Right ventricle myocardium superior (tissue), 1 donor: ENCODE measurements at regions not wholly inside any gene's neighbourhood (a gene's known extent, or its start where the extent isn't known, plus 50 kb on each side); places are given as distances from the start of the nearest gene placed in this dataset.
"Not testable (repeated sequence)": the region's sequence is repeated elsewhere in the genome, so short reads cannot be mapped to it uniquely, and the experiment has no call there.

Source experiments
- ATAC-seq: fragments of 200-7000 bp; cut with Tn5 transposase; one replicate; pipeline ENCODE4 v1.9.1; 2020; ENCODE audit warnings: mild to moderate bottlenecking; ENCODE audit not compliant: poor library complexity
- DNase-seq: peaks from one replicate; pipeline ENCODE4 v3.0.0-alpha.2; 2020
- intact Hi-C: fragments of 100-400 bp; cut with DNase I; formaldehyde crosslinking; loops from one replicate; pipeline ENCODE4 v1.11.2; 2022
- donor health status: DM: no; HTN: yes; CAD: no; lungs with severe emphysema.

DNA sequence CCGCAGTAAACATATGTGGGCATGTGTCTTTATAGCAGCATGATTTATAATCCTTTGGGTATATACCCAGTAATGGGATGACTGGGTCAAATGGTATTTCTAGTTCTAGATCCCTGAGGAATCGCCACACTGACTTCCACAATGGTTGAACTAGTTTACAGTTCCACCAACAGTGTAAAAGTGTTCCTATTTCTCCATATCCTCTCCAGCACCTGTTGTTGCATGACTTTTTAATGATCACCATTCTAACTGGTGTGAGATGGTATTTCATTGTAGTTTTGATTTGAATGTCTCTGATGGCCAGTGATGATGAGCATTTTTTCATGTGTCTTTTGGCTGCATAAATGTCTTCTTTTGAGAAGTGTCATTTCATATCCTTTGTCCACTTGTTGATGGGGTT is 238.6 kb upstream of the ZNF337 start:
- DNase-seq, intact Hi-C loops, ATAC-seq: not testable (repeated sequence)

GRCh38 chr20:25932806-25933205 is 236.2 kb upstream of the ZNF337 start:
- intact Hi-C loops, ATAC-seq, DNase-seq: not testable (repeated sequence)

- DNase-seq, intact Hi-C loops, ATAC-seq: not testable (repeated sequence)
Observed at GRCh38 chr20:25932170-25932569, 235.5 kb upstream of the ZNF337 start.

DNA sequence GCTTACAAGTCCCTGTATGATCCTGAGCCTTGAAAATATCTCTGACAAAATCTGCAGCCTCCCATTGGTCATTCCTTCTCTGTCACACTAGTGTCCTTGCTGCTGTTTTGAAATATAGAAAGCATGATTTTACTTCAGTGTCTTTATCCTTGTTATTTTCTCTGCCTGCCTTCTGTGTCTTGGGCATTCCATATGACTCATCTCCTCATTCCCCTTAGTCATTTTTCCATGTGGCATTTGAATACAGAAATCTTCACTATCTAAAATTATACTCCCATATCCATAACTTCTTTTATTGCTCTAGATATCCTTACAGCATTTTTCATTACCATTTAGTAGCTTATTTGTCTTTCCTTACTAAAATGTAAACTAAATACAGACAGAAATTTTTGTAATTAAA is 205.7 kb upstream of the ZNF337 start:
- DNase-seq, intact Hi-C loops, ATAC-seq: not testable (repeated sequence)

DNA sequence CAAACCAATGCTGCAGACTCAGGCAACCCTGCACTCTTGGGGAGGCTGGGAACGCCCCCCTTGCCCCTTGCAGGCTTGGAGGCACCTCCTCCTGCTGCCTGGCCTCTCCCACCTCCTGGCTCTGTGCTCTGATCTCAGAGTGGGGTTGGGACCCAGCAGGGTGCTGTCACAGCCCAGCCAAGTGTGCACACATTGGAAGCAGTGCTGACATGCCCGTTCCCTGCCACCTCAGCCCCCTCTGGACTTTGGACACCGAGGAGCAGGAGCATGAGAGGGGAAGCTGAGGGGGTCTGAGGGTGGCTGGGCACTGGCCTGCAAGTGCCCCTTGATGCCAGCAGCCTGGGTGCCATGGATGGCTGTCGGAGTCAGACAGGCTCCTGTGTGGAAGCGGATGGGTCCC is 202.0 kb upstream of the ZNF337 start:
- intact Hi-C loops, DNase-seq, ATAC-seq: not testable (repeated sequence)

- ATAC-seq, intact Hi-C loops, DNase-seq: not testable (repeated sequence)
Observed at GRCh38 chr20:25879096-25879495, 182.4 kb upstream of the ZNF337 start.

GRCh38 chr20:25868650-25868979 is 172.0 kb upstream of the ZNF337 start:
- ATAC-seq, DNase-seq, intact Hi-C loops: not testable (repeated sequence)

GRCh38 chr20:25867776-25868649 is 171.4 kb upstream of the ZNF337 start:
- intact Hi-C loops: no loop called here
- peak; percentile 90 for DNase-seq
- peak; percentile 92 for ATAC-seq

- ATAC-seq, intact Hi-C loops, DNase-seq: not testable (repeated sequence)
Observed at GRCh38 chr20:25867015-25867775, 170.5 kb upstream of the ZNF337 start.

DNA sequence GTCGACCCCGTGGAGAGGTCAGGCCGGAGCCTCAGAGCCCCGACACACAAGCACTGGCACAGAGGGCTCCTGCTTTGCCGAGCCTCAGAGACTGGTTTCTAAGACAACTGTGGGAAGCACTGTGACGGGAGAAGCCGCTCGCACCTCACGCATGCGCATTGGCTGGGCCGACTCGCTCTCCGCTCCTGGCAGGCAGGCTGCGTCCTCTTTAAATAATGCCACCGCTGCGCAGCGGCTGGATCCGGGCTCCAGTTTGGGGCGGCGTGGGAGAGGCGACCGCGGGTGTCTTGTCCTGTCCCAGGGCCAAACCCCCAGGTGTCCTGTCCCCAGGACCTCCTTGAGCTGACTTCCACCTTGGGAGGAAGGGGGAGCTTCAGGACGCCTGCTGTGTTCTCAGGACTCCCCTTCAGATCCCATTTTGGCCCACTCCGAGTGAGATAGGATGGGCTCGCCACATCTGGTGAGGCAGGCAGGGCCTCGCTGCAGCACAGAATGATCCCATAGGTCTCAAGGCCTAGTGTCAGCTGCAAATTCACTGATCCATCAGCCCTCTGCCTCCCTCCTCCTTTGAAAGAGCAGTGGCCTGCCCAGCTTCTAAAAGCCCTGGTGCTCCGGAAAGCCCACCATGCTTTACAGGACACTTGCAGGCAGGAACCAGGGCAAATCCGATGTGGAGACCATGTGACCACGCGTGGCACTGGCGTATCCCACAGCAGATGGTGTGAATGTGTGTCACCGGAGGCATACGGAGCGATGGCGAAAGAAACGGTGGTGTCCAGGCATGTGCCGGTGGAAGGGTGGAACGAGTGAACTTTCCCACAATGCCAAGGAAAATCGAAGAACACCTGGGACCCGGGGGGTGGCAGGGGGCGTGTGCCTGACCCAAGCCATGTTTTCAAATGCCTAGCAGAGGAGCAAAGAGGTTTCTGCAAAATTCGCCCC is 169.3 kb upstream of the ZNF337 start:
- intact Hi-C loops: no loop called here
- DNase-seq: peak; percentile 86
- peak; percentile 71 for ATAC-seq

- intact Hi-C loops, ATAC-seq, DNase-seq: not testable (repeated sequence)
Observed at GRCh38 chr20:25864963-25865714, 168.5 kb upstream of the ZNF337 start.

GRCh38 chr20:25864326-25864962 is 167.8 kb upstream of the ZNF337 start:
- intact Hi-C loops: no loop called here
- no peak for ATAC-seq
- DNase-seq: no peak

DNA sequence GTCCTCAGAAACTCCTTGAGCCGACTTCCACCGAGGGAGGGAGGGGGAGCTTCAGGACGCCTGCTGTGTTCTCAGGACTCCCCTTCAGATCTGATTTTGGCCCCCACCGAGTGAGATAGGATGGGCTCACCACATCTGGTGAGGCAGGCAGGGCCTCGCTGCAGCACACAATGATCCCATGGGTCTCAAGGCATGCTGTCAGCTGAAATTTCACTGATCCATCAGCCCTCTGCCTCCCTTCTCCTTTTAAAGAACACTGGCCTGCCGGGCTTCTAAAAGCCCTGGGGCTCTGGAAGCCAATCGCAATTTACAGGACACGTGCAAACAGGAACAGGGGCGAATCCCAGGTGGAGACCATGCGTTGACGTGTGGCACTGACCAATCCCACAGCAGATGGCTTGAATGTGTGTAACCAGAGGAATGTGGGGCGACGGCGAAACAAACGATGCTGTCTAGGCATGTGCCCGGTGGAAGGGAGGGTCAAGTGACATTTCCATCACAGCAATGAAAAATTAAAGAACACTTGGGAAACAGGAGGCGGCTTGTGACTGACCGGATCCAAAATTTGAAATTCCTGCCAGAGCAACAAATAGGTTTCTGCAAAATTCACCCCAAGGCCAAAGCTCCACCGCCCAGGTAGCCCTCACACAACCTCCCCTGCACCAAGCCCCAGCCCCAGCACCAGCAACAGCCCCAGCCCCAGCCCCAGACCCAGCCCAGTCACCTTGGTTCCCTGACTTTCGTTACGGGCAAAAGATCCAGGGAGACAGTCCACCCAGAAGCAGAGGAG is 167.1 kb upstream of the ZNF337 start:
- DNase-seq (no peak), ATAC-seq (no peak)
- intact Hi-C loops: no loop called here

- peak; percentile 73 for ATAC-seq
- intact Hi-C loops: not testable (repeated sequence)
- peak; percentile 95 for DNase-seq
Observed at GRCh38 chr20:25862967-25863530, 166.4 kb upstream of the ZNF337 start.

GRCh38 chr20:25860531-25861150 is 164.0 kb upstream of the ZNF337 start:
- intact Hi-C loops: no loop called here
- DNase-seq (no peak), ATAC-seq (no peak)
